IMR-90 (cell line): ENCODE measurements at regions not wholly inside any gene's neighbourhood (a gene's known extent, or its start where the extent isn't known, plus 50 kb on each side); places are given as distances from the start of the nearest gene placed in this dataset.

Experiments used
- ATAC-seq: fragments of 200-7000 bp; cut with Tn5 transposase; 2 replicates; pipeline ENCODE4 v1.9.1; 2020; ENCODE audit warnings: low read depth, mild to moderate bottlenecking, moderate library complexity
- BruUV-seq: library from RNA; stranded (reverse); fragments of 400-500 nt; replicated peaks from 2 replicates; lab custom pipeline; 2021; lab: Mats Ljungman, UMichigan
- CTCF ChIA-PET: fragments of 300-600 bp; formaldehyde crosslinking; extraction: SDS; loops from one replicate; lab custom pipeline; 2021; ENCODE audit warnings: antibody characterized with exemption; lab: Yijun Ruan, JAX
- POLR2A ChIA-PET: fragments of 300-600 bp; sonication (Branson Sonifier 250); formaldehyde crosslinking; loops from one replicate; lab custom pipeline; 2022; ENCODE audit warnings: antibody characterized with exemption; ENCODE audit not compliant: unreplicated experiment; lab: Charles Lee
- DNase-seq: peaks from one replicate; pipeline ENCODE4 v3.0.0; 2013
- H2AFZ ChIP-seq: replicated peaks from 2 replicates; pipeline ENCODE3; 2013; ENCODE audit warnings: low read length, mild to moderate bottlenecking; ENCODE audit not compliant: poor library complexity
- H2AK5ac ChIP-seq: 2 replicates; pipeline ENCODE4 v1.6.1; 2013; ENCODE audit warnings: low read depth, low read length, inconsistent platforms
- H2AK9ac ChIP-seq: replicated peaks from 2 replicates; pipeline ENCODE3; 2013; ENCODE audit warnings: mild to moderate bottlenecking, low read depth, low read length, moderate library complexity; ENCODE audit not compliant: poor library complexity
- H2BK120ac ChIP-seq: 2 replicates; pipeline ENCODE4 v1.6.1; 2013; ENCODE audit warnings: low read depth, low read length, inconsistent platforms
- H2BK15ac ChIP-seq: 3 replicates; pipeline ENCODE4 v1.6.1; 2013; ENCODE audit warnings: low read depth, low read length, inconsistent platforms
- H2BK20ac ChIP-seq: 2 replicates; pipeline ENCODE4 v1.6.1; 2013; ENCODE audit warnings: low read depth, mild to moderate bottlenecking, inconsistent platforms, low read length, moderate library complexity
- H2BK5ac ChIP-seq: 2 replicates; pipeline ENCODE4 v1.6.1; 2013; ENCODE audit warnings: mild to moderate bottlenecking, low read depth, low read length, inconsistent platforms; ENCODE audit not compliant: poor library complexity, severe bottlenecking
- H3K14ac ChIP-seq: replicated peaks from 2 replicates; pipeline ENCODE4 v1.6.1; 2013; ENCODE audit warnings: low read depth, low read length, inconsistent platforms
- H3K18ac ChIP-seq: 2 replicates; pipeline ENCODE4 v1.6.1; 2013; ENCODE audit warnings: low read depth, low read length, control low read depth
- H3K23ac ChIP-seq: 2 replicates; pipeline ENCODE4 v1.6.1; 2013; ENCODE audit warnings: low read depth, low read length, inconsistent platforms
- H3K27ac ChIP-seq: 2 replicates; pipeline ENCODE4 v1.5.1; 2013; ENCODE audit warnings: mild to moderate bottlenecking, control low read depth, low read length; ENCODE audit not compliant: insufficient read depth
- H3K27me3 ChIP-seq: 2 replicates; pipeline ENCODE4 v1.6.1; 2013; ENCODE audit warnings: low read length; ENCODE audit not compliant: control insufficient read depth, insufficient read depth
- H3K36me3 ChIP-seq: 2 replicates; pipeline ENCODE4 v1.6.1; 2013; ENCODE audit warnings: low read length, mixed read lengths; ENCODE audit not compliant: control insufficient read depth, insufficient read depth
- H3K4ac ChIP-seq: 2 replicates; pipeline ENCODE4 v1.6.1; 2013; ENCODE audit warnings: low read depth, low read length, inconsistent platforms
- H3K4me1 ChIP-seq: 2 replicates; pipeline ENCODE4 v1.6.1; 2013; ENCODE audit warnings: low read length, mixed read lengths; ENCODE audit not compliant: control insufficient read depth, insufficient read depth
- H3K4me2 ChIP-seq: 2 replicates; pipeline ENCODE4 v1.6.1; 2013; ENCODE audit warnings: low read depth, mild to moderate bottlenecking, control low read depth, low read length, moderate library complexity
- H3K4me3 ChIP-seq: 2 replicates; pipeline ENCODE4 v1.5.1; 2013; ENCODE audit warnings: low read depth, mild to moderate bottlenecking, control low read depth, low read length, moderate library complexity; ENCODE audit not compliant: insufficient read depth
- H3K56ac ChIP-seq: 2 replicates; pipeline ENCODE4 v1.6.1; 2013; ENCODE audit warnings: low read length, inconsistent platforms; ENCODE audit not compliant: insufficient read depth; ENCODE audit errors: extremely low read depth
- H3K79me1 ChIP-seq, 2 experiments: 2 replicates each; pipeline ENCODE4 v1.6.1; 2013; ENCODE audit warnings: low read length in 2 of 2, inconsistent platforms in 1 of 2, low read depth in 1 of 2
- H3K9ac ChIP-seq: 2 replicates; pipeline ENCODE4 v1.6.1; 2013; ENCODE audit warnings: low read depth, low read length, control low read depth
- H3K9me1 ChIP-seq: 2 replicates; pipeline ENCODE4 v1.6.1; 2013; ENCODE audit warnings: low read length, inconsistent platforms; ENCODE audit not compliant: insufficient read depth
- H3K9me3 ChIP-seq: 2 replicates; pipeline ENCODE4 v1.6.1; 2013; ENCODE audit warnings: low read length; ENCODE audit not compliant: control insufficient read depth, insufficient read depth
- H4K20me1 ChIP-seq: 2 replicates; pipeline ENCODE4 v1.6.1; 2013; ENCODE audit warnings: low read length, inconsistent platforms; ENCODE audit not compliant: insufficient read depth
- H4K5ac ChIP-seq: 2 replicates; pipeline ENCODE4 v1.6.1; 2013; ENCODE audit warnings: mild to moderate bottlenecking, low read depth, low read length, control low read depth
- H4K8ac ChIP-seq, 2 experiments: 2 replicates each; pipeline ENCODE4 v1.6.1; 2013; ENCODE audit warnings: low read depth in 2 of 2, low read length in 2 of 2, control low read depth in 1 of 2, inconsistent platforms in 1 of 2
- H4K91ac ChIP-seq: 2 replicates; pipeline ENCODE4 v1.6.1; 2013; ENCODE audit warnings: low read depth, low read length, inconsistent platforms; ENCODE audit not compliant: insufficient read depth
- CHD1 ChIP-seq: IDR thresholded peaks from 2 replicates; pipeline ENCODE4 v1.6.1; 2012; ENCODE audit warnings: low read depth, low read length, improper control_type of control experiment
- WGBS, 2 experiments: methylation state at CpG; one replicate each; pipeline versions ENCODE4 v1.1.5 to v1.1.7; 2013; ENCODE audit warnings: missing lambda C conversion rate in 2 of 2; ENCODE audit not compliant: insufficient read length in 1 of 2; ENCODE audit errors: extremely low coverage in 2 of 2; 5-methylcytosine and 5-hydroxymethylcytosine counted together
- dilution Hi-C: fragments of 300-500 bp; cut with HindIII; formaldehyde crosslinking; loops from one replicate; pipeline ENCODE4 v1.14.3; 2018; ENCODE audit warnings: low sequenced_read_pairs; ENCODE audit not compliant: unreplicated experiment
- in situ Hi-C: fragments of 300-500 bp; cut with MboI; formaldehyde crosslinking; loops from 3 replicates; pipeline ENCODE4 v1.14.3; 2019; ENCODE audit warnings: low sequenced_read_pairs, inconsistent platforms, mixed read lengths
- intact Hi-C: fragments of 100-400 bp; cut with micrococcal nuclease; formaldehyde crosslinking; loops from 2 replicates; pipeline ENCODE4 v1.10.0; 2022

DNA sequence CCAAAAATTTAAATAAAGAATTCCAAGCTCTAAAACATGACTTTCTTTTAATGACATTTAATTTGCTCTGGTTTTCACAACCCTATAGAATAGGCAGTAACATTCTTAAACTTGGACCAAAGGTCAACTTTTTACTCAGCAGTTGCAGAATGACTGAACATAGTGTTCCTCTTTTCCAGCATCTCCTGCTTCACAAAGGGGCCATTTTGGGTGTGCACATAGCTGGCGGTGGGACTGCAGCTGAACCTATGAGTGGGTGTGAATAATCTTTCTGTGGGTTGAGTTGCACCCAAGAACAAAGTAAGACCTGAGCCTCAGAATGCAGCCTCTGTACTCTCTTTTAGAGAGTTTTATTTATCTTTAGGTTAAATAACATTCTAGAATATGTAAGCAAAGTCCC is 96.9 kb upstream of the HAPLN1 start:
- H2AK5ac ChIP-seq: no peak overlapping the region
- ATAC-seq: no peak
- H4K8ac ChIP-seq: no peak overlapping the region
- no TSS peak for BruUV-seq
- H2AK9ac ChIP-seq: no peak overlapping the region
- no peak overlapping the region for H2BK15ac ChIP-seq
- no peak for TF ChIP-seq CHD1
- no peak overlapping the region for H3K4ac ChIP-seq
- H3K36me3 ChIP-seq: no peaks in the 10 kb centered on the region
- no peak overlapping the region for H3K4me3 ChIP-seq
- H3K9ac ChIP-seq: no peak overlapping the region
- no peak overlapping the region for H4K91ac ChIP-seq
- H3K14ac ChIP-seq: no peak overlapping the region
- H4K20me1 ChIP-seq: no peaks in the 10 kb centered on the region
- H3K23ac ChIP-seq: no peak overlapping the region
- no peak overlapping the region for H3K4me2 ChIP-seq
- H3K18ac ChIP-seq: no peak overlapping the region
- no peak overlapping the region for H2BK20ac ChIP-seq
- dilution Hi-C loops (no loop called here), in situ Hi-C loops (no loop called here), intact Hi-C loops (no loop called here)
- H2BK120ac ChIP-seq: no peak overlapping the region
- no peak overlapping the region for H2BK5ac ChIP-seq
- POLR2A ChIA-PET: no interaction called here
- H2AFZ ChIP-seq: no peak overlapping the region
- H3K79me1 ChIP-seq: no peaks in the 10 kb centered on the region
- H3K27me3 ChIP-seq: no peaks in the 10 kb centered on the region
- CTCF ChIA-PET: no interaction called here
- no peak overlapping the region for H3K56ac ChIP-seq
- no peaks in the 10 kb centered on the region for H3K9me3 ChIP-seq
- no CpG with 5 or more reads among the region's 1 CpG for WGBS, 2 experiments
- H4K5ac ChIP-seq: no peak overlapping the region
- no peak for DNase-seq
- H3K27ac ChIP-seq: no peak overlapping the region
- H3K4me1 ChIP-seq: no peaks in the 10 kb centered on the region
- H3K9me1 ChIP-seq: no peaks in the 10 kb centered on the region
